ENCODE measurements at regions not wholly inside any gene's neighbourhood (a gene's known extent, or its start where the extent isn't known, plus 50 kb on each side); places are given as distances from the start of the nearest gene placed in this dataset.

DNA sequence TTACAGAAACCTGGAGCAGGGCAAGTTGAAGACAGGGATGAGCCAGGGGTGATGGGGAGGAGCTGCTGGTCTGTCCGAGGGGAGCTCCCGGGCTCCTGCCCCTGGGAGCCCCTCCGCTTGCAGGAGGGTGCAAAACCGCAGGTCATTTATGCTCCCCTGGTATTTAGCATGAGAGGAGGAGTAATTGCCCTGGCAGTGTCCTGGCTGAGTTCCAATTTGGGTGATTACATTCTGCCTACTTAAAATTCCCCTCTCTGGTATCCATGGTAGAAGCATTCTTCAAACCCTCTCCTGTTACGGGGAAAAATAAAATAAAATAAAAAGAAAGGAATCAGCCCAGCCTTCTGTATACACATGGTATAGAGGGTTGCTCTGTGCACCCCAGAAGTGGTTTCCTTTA, 61.7 kb upstream of the VRK1 start:
- TF ChIP-seq, protein P1, sequence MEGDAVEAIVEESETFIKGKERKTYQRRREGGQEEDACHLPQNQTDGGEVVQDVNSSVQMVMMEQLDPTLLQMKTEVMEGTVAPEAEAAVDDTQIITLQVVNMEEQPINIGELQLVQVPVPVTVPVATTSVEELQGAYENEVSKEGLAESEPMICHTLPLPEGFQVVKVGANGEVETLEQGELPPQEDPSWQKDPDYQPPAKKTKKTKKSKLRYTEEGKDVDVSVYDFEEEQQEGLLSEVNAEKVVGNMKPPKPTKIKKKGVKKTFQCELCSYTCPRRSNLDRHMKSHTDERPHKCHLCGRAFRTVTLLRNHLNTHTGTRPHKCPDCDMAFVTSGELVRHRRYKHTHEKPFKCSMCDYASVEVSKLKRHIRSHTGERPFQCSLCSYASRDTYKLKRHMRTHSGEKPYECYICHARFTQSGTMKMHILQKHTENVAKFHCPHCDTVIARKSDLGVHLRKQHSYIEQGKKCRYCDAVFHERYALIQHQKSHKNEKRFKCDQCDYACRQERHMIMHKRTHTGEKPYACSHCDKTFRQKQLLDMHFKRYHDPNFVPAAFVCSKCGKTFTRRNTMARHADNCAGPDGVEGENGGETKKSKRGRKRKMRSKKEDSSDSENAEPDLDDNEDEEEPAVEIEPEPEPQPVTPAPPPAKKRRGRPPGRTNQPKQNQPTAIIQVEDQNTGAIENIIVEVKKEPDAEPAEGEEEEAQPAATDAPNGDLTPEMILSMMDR (IDR thresholded peaks at IDR 0.05) = no peak
- no peak for TF ChIP-seq POLR2A (IDR thresholded peaks at IDR 0.05)

Data from body of pancreas (tissue), 4 donors.